Stimulated activated CD4-positive, alpha-beta T cell treated with anti-CD3 and anti-CD28 coated beads, Interleukin-15, amount 100 ng/mL, for 48 hours (primary cell): ENCODE measurements at regions not wholly inside any gene's neighbourhood (a gene's known extent, or its start where the extent isn't known, plus 50 kb on each side); places are given as distances from the start of the nearest gene placed in this dataset.

Source experiments
- DNase-seq, 2 donors: peaks; one replicate each; pipeline ENCODE4 v3.0.0-alpha.2; 2020; ENCODE audit warnings: low read depth in 2 of 2

GRCh38 chr5:109945097-109945678 is 255.5 kb downstream of the MAN2A1 start:
- DNase-seq, result no peak

DNA sequence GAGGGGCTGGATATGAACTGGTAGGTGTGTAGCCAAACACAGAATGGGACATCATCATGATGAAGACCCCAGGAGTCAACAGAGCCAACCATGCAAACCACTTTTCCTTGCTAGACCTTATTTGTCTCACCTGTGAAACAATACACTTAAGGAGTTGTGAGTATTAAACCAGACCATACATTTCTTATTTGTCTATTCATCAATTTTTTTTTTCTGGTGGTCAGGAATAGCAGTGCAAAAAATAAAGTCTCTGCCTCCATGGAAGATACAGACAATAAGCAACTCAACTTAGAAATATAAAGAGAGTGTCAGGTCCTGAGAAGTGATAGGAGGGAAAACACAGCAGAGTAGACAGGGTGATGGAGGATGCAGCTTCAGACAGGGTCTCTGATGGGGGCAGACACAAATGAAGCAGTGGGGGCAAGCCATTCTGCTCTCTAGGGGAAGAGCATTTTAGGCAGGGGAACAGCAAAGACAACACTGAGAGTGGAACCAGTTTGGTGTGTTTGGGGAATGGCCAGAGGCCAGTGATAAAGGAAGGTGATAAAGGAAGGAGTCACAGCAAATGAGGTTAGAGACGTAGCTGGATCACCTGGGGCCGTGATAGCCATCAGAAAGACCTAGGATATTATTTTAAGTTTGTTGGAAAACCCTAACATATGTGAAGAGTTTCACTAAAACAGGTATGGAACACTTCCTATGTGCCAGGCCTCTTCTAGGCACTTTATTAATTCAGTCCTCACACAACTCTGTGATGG is 256.2 kb downstream of the MAN2A1 start:
- no peak for DNase-seq

- DNase-seq, result no peak
These were observed 256.9 kb downstream of the MAN2A1 start for GRCh38 chr5:109946610-109947009.

- no peak for DNase-seq
These were observed 257.9 kb downstream of the MAN2A1 start for GRCh38 chr5:109947667-109948066.

DNA sequence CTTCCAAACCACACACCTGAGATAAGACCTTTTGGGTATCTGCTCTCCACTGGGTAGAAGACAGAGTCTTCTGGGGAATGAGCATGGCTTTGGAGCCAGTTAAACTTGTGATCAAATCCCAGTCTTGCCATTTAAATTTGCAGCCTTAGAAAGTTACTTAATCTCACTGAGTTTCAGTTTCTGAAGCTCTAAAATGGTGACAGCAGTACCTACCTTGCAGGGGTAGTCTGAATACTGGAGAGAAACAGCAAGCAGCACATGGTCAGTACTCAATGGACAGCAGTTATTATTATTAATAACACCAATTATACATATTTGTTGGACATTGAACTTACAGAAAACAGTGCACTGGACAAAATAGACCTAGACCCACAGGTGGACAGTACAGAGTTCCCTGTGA is 260.9 kb downstream of the MAN2A1 start:
- no peak for DNase-seq

- no peak for DNase-seq
These were observed 261.6 kb downstream of the MAN2A1 start for GRCh38 chr5:109951348-109951747.

GRCh38 chr5:109951758-109952157 is 262.0 kb downstream of the MAN2A1 start:
- no peak for DNase-seq

- no peak for DNase-seq
These were observed 264.0 kb downstream of the MAN2A1 start for GRCh38 chr5:109953761-109954160.

GRCh38 chr5:109956884-109957283 is 267.2 kb downstream of the MAN2A1 start:
- DNase-seq, result no peak

- DNase-seq, result no peak
These were observed 268.4 kb downstream of the MAN2A1 start for GRCh38 chr5:109958082-109958481.

GRCh38 chr5:109959652-109960051 is 269.9 kb downstream of the MAN2A1 start:
- DNase-seq, result no peak

- DNase-seq, result no peak
These were observed 272.0 kb downstream of the MAN2A1 start for GRCh38 chr5:109961751-109962150.

DNA sequence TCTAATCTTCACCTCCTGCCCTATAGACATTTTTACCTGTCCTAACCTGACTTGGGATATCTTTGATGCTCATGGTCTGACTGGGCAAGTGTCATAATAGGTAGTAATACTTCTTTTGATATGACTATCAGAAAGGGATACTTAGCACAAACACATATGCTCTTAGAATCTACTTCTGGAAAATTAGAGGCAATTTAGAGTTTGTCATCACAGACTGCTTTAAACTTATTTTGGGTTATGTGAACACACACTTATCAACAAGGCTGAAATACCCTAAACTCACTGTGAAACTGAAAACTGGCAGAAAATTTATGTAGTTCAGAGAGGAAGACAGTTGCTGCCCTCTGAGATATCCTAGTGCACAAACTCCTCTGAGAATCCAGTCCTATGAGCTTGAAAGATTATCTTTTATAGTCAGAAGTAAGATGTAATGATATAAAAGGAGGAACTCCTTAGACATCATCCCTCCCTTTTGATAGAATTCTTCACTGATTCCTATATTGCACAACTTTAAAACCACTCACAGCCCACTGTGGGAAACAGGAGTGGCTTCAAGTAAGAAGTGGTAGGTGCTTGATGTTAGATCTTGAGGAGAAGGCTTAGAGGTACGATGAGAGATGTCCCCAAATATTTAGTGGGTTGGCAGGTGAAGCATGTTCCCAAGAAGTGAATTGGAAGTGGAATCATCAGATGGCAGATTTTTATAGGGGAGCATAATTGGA is 273.3 kb downstream of the MAN2A1 start:
- no peak for DNase-seq

- no peak for DNase-seq
These were observed 274.4 kb downstream of the MAN2A1 start for GRCh38 chr5:109964136-109964535.

GRCh38 chr5:109965634-109966033 is 275.9 kb downstream of the MAN2A1 start:
- DNase-seq, result no peak

GRCh38 chr5:109971968-109972367 is 282.2 kb downstream of the MAN2A1 start:
- DNase-seq, result no peak

GRCh38 chr5:109981979-109982378 is 292.3 kb downstream of the MAN2A1 start:
- DNase-seq, result no peak

DNA sequence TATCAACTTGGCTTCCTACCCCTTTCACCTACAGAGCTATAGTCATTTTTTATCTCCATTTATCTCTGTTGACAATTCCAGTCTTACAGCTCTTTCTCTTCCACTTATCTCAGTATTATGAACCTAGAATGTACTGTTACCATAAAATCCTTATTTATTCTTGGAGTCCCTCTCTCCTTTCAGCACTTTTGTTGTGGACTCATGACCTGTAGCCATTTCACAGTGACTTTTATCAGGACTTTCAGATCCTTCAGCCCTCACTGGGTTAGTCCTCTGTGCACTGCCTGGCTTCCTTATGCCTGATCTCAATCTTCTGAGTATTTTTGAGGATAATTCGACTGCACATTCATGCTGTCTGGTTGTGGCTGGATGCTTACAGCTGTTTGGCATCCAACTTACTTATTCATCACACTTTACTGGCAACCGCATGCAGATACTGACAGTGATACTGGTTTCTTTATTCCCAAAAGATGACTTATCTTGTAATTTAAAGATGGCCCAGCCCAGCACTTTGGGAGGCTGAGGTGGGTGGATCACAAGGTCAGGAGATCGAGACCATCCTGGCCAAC is 293.3 kb downstream of the MAN2A1 start:
- DNase-seq, result no peak

- no peak for DNase-seq
These were observed 297.0 kb downstream of the MAN2A1 start for GRCh38 chr5:109986726-109987125.

DNA sequence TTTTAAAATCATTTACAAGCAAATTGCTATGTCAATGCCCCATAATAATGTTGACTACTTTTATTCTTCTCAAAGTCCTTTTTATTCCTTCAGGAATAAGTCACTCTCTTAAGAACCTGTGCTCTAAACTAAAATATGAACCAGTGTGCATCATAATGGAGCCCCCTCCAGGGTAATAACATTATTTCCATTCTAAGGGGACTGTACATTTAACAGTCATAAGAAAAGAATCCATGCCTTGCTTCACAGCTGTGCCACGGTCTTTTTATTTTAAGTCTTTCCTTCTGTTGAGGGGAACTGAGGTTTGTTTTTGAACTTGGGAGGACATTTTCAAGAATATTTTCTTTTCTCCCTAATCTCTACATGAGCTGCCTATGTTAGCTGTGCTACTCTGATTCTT is 297.6 kb downstream of the MAN2A1 start:
- DNase-seq, result no peak

- no peak for DNase-seq
These were observed 298.2 kb downstream of the MAN2A1 start for GRCh38 chr5:109987970-109988369.

DNA sequence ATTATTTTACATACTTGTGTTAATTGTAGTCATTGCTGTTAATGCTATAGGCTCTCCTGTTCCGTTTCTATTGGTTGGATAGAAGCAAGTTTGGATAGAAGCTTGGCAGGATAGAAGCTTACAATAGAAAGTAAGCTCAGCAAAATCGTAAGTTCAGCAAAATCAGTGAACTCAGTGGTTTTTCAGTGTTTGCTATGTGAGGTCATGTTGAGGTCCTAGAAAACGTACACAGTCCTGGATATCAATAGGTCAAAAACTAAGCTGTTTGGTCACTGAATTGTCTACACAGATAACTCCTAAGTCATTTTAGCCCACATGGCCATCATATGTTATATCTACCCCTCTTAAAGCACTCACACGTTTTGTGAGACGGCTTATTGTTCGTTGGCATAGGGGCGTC is 299.4 kb downstream of the MAN2A1 start:
- no peak for DNase-seq
